Limb (tissue), 2 donors: ENCODE measurements at regions not wholly inside any gene's neighbourhood (a gene's known extent, or its start where the extent isn't known, plus 50 kb on each side); places are given as distances from the start of the nearest gene placed in this dataset.
"Not testable (repeated sequence)": the region's sequence is repeated elsewhere in the genome, so short reads cannot be mapped to it uniquely, and the experiment has no call there.

ENCODE experiments used
- DNase-seq, 2 donors: peaks; one replicate each; pipeline ENCODE4 v3.0.0-alpha.2; 2016; ENCODE audit errors: extremely low spot score in 2 of 2

DNA sequence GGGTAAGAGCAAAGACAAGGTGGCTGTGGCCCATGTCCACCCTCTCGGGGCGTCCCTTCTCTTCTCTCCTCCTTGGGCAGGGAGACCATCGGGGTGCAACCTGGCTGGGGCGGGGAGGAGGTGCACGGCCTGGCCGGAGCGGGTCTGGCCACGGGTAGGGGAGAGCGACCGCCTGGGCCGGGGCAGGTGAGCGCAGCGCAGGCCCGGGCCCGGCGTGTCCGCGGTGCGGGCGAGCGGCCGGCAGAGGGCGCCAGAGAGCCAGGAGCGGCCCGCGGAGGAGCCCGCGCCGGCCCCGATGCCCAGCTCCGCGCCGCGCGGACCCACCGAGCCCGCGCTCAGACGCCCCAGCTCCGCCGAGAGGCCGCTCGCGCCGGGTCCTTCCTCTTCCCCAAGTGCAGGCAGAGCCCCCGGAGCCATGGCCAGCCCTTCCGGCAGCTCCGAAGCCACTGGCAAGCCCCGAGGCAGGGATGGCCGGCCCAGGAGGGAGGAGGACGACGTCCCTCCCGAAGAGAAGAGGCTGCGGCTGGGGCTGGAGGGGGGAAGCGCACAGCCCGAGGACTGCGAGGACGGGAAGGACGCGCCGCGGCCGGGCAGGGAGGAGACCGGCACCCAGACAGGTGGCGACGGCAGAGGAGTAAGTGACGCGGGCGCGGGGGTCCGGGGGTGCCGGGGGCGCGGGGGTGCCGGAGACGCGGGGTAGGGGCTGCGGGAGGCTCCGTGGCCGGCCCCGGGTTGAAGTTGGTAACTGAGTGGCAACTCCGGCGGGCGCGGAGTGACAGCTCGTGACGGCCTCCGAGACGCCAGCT is 142.1 kb upstream of the EEF2KMT start:
- DNase-seq = peak in 1 of 2 donors; percentile 71

DNA sequence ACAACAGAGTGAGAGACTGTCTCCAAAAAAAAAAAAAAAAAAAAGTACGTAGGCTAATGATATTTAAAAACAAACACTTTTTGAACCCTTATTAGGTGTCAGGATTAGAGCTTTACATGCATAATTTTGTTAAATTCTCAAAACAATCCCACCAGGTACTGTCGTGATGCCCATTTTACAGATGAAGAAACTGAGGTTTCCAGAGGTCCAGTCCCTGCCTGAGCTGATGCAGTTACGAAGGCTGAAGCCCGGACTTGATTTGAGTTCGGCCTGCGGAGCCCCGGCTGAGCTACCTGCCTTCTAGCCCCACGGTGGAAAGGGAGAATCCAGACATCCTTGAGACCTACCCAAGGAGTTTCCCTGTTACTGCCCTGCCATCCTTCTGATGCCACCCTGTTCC is 137.5 kb upstream of the EEF2KMT start:
- no peak for DNase-seq

DNA sequence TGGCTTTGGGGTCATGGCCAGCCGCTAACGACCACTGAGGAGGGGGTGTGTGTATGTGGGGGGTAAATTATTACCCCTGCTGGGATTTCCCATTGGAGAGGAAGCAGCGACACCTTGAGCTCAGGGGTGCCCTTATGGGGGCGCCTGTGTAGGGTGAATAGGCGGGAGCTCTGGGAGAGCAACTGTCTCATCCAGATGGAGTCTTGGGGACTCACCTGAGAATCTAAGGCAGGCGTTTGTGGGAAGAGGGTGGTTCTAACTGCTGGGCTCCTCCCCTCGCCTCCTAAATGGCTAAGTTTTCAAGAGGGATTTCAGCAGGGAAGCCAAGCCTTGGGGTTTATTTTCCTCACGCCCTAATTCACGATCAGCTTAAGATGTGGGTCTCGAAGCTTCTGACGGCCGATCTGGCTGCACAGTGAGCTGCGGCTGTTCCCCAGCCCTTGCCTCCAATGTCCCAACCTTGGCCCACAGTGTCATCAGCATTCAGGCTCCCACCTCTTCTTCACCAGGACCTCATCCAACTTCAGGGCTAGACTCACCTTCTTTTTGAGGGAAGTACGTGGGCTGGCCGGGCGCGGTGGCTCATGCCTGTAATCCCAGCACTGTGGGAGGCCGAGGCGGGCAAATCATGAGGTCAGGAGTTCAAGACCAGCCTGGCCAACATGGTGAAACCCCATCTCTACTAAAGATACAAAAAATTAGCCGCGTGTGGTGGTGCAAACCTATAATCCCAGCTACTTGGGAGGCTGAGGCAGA is 136.9 kb upstream of the EEF2KMT start:
- no peak for DNase-seq

DNA sequence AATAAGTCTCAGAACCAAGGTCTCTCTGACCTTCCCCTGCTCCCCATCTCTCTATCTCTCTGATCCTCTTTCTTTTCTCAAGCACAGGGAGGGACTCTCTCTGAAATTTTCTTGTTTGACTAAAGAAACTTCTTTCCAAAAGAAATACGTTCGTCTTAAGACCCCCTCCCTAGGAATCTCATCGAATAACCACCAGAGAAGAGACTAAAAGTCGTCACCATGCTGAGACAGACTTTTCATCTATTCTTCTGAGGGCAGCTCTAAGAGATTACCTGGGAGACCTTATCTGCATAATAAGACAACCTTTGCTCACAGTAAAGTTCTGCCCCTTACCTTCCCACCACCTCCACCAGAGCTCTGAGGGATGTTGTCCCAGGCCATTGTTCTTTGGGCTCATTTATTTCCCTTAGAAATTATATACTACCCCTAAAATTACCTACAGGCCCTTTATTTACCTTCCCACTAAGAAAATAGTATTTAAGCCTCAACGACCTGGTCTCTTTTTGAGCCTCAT is 133.7 kb upstream of the EEF2KMT start:
- DNase-seq = no peak

DNA sequence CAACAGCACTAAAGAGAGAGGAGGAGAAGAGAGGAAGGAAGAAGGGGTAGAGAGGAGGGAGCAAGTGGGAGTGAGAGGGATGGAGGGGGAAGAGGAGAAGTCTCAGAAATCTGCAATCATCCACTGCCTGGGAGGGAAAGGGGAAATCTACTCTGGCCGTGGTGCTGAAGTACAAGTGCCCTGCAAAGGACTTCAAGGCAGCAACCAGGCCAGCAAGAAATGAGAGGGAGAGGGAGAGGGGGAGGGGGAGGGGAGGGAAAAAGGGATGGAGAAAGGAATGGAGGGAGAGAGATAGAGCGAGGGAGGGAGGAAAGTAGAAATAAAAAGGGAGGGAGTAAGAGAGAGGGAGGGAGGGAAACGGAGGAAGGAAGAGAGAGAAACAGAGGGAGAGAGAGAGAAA is 130.8 kb upstream of the EEF2KMT start:
- no peak for DNase-seq

DNA sequence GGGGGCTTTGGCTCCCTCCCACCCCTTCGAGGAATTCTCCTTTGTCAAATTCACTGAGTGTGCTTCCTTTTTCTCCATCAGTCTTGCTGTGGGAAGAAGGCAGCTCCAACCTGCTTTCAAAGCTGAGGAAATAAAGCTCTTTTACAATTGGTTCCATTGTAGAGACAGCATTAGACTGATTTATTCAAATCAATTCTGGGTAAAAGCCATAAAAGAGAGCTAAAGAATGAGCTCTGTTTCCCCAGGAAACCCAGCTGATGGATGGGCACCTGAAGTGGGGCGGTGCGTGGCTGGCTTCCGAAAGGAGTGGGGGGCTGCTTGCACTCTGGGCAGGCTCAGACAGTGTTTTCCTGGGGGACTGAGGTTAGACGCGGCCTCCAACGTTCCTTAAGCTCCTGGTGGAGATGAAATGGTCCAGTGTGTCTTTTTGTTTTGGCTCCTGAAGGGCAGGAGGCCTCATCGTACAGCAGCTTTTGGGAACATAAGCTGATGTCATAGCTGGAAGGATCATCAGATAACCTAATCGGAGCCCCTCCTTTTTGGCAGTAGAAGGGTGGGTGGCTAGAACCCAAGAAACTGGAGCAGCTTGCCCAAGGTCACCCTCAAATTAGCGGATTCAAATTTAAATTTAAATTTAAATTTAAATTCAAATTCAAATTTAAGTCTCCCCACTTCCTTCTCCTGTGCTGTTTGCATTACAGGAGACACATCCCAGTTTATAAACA is 128.5 kb upstream of the EEF2KMT start:
- no peak for DNase-seq

DNA sequence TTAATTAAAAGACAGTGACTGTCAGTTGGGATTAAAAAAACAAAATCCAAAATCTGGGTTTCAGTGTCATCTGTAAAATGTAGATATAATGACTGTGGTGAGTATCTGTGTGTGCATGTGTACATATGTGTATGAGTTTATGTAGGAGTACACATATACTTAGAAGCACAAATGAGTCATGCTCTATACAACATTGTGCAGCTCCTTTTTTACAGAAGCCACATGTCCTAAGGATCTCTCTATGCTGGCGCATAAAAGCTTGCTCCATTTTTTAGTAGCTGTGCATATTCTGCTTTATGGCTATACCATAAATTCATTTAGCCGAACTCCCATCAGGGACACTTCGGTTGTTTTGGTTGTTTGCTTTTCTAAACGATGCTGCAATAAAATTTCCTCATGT is 125.2 kb upstream of the EEF2KMT start:
- no peak for DNase-seq

DNA sequence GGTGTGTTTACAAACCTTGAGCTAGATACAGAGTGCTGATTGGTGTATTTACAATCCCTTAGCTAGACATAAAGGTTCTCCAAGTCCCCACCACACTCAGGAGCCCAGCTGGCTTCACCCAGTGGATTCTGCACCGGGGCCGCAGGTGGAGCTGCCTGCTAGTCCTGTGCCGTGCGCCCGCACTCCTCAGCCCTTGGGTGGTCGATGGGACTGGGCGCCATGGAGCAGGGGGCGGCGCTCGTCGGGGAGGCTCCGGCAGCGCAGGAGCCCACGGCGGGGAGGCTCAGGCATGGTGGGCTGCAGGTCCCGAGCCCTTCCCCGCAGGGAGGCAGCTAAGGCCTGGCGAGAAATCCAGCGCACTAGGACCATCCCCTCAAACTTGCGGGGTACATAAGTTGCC is 124.2 kb upstream of the EEF2KMT start:
- not testable (repeated sequence) for DNase-seq

DNA sequence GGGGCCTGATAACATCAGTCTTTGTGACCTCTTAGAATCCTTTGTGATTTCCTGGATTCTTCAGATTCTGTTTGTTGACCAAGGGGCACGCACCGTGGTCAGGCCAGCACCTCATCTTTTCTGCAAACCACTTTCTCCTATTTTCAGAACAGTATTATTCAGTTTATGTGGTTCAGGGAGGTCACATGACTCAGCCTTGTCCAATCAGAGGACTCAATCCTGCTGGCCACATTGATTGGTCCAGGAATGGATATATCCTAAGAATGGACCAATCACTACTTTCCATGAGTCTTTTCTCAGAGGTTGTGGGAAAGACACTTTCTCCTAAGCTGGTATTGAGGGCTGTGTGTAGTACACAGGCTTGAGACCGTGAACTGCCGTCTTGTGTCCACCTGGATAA is 123.1 kb upstream of the EEF2KMT start:
- DNase-seq = no peak

DNA sequence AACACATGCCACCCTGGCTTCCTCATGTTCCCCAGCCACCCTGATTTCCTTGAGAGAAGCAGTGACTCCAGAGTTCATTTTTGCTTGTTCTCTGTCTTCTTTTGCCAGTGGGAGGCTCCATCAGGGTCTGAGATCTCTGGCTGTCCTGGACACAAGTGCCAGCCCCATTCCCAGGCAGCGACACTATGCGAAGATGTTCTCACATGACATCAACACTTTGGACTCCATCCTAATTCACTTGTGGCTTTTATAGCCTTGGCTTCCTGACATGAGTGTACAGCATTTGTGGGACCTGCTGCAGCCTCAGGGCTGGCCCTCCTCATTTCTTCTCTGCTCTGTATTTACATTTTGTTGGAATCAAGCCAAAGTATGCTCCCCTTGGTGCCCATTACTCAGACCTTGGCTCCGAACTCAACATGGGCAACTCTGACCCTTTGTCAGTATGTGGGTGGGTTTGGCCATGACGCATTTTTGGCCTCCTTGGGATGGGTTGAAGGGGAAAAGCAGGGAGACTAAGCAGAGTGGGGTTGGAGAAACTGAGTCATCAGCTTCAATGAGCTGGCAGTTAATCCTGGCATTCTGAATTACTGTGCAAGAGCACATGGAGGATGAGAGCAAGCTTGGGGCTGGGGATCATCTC is 119.0 kb upstream of the EEF2KMT start:
- no peak for DNase-seq

DNA sequence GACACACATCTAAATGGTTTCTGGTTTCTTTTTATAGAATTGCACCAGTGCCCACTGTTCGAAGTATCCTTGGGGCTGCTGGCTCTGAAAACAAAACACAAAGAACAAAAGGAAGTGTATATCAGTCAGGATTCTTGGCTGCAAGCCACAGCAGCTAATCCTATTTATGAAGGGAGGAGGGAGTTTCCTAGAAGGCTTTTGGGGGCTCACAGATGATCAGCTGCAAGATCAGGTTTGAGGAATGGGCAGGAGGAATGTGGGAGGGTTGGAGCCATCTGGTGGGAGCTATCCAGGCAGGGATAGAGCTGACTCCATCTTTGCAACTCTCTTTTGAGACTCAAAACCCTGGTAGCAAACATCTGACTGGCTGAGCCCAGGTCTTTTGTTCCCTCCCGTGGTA is 118.3 kb upstream of the EEF2KMT start:
- peak; percentile 54 to 61 for DNase-seq

DNA sequence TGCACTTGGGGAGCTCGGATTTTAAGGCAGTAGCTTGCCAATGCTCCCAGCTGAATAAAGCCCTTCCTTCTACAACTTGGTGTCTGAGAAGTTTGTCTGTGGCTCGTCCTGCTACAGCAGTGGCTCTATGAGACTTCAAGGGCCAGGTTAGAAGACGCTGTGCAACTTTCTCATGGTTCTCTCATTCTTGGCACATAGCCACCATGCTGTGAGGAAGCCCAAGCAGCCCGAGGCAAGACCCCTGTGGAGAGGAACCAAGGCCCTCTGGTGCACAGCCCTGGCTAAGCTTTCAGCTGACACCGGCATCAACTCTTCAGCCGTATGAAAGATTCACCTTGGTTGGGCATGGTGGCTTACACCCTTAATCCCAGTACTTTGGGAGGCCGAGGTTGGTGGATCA is 116.9 kb upstream of the EEF2KMT start:
- DNase-seq = no peak

DNA sequence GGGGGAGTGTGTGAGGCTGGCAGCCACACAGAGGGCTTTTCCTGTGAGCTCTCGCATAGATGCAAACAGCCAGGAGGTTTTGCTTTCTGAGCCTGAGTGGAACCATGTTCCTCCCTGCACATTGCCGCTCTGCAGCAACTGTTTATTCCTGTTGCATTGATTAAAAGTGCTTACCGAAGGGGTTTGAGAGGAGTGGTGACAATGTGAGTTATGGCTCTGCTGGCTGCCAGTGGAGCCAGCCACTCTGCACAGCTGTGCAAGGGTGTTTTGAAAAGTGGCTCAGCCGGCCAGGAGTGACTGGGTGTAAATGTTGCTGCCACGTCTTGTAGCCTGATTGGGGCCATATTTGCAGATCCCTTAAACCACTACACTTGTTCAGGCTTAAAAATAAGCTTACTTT is 114.9 kb upstream of the EEF2KMT start:
- DNase-seq = peak in 1 of 2 donors; percentile 34

DNA sequence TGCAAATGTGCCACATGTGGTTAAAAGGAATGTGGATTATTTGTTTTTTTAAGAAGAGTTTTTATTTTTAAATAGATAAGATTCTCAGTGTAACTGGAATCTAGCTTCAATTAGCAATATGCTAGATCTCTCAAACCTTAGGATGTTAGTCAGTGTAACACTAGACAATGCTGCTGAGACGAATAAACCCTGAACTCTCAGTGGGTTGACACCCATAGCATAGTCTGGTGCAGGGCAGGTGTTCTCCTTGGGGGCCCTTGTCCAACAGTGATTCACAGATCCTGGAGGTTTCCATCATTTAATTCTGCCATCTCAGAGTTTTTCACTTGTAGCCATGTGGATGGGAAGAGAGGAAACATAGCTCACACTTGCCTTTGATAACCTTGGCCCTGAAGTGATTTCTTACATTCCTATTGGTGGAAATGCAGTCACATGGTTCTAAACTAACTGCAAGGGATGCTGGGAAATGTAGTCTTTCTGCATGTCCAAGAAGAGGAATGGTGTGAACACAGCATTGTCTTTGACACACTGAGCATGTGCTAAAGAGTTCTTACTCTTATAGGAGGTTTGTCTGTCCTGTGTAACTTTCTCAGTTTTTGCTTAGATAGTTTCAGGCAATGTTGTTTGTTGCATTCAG is 110.4 kb upstream of the EEF2KMT start:
- not testable (repeated sequence) for DNase-seq

DNA sequence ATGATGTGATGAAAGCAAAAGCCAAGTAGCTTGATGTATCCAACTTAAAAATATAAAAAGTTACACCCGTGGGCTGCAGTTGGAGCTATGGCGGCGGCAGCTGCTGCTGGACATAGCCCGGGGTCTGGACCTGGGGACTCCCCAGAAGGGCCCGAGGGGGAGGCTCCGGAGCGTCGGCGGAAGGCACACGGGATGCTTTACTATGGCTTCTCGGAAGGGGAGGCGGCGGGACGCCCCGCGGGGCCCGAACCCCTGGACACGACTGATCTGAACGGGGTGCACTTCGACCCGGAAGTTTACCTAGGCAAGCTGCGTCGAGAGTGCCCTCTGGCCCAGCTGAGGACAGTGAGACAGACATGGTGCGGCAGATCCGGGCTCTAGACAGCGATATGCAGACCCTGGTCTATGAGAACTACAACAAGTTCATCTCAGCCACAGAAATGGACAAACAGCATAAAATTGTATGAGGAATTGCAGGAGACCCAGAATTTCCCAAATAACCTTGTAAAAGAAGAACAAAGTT is 109.5 kb upstream of the EEF2KMT start:
- no peak for DNase-seq

DNA sequence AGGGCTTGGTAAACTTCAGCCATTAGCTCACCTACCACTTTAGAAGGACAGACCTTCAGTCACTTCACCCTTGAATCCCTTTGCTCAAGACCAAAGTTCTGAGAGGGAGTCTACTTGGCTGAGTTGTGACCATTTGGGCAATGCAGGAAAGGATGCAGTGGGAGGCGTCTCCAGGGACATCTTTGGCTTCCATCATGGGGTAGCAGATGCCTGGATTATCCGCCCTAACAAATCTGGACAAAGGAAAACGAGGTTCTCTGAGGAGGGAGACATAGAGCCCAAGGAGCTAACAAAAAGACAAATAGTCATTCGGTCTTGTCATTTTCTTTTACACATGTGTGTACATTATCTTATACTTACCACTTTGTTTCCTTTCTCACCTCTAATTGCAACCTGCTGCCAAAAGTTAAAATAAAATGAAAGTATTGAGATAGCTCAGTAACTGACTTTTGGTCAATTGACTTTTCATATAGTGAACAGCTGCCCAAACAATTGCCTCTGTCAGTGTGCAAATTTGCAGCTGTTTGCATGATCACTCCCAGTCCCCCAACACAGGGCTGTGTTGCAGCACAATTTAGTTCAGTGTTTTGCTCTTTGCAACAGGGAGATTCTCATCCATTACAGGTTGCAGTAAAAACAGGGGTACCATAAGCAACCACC is 108.9 kb upstream of the EEF2KMT start:
- DNase-seq = peak in 1 of 2 donors; percentile 55

DNA sequence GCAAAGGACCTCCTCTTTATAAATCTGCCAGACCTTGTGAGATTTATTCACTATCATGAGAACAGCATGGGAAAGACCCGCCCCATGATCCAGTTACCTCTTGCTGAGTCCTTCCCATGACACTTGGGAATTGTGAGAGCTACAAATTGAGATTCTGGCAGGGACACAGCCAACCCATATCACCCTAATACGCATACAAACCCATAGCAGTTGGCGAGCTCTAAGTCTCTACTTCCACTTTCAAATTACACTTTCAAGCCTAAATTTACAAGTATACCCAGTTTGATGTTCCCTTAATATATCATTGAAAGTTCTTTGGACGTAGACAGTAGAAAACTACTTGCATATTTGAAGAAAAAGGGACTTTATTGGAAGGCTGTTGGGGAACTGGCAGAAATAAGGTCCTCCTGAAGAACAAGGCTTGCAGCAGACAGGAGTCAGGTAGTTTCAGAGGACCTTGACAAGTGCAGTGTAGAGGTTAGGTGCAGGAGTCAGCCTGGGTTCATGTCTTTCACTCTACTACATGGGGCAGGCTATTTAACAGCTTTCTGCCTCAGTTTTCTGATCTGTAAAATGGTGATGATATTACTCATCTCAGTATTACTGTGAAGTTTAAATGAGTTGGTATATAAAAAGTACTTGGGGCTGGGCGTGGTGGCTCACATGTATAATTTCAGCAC is 107.9 kb upstream of the EEF2KMT start:
- DNase-seq = no peak

DNA sequence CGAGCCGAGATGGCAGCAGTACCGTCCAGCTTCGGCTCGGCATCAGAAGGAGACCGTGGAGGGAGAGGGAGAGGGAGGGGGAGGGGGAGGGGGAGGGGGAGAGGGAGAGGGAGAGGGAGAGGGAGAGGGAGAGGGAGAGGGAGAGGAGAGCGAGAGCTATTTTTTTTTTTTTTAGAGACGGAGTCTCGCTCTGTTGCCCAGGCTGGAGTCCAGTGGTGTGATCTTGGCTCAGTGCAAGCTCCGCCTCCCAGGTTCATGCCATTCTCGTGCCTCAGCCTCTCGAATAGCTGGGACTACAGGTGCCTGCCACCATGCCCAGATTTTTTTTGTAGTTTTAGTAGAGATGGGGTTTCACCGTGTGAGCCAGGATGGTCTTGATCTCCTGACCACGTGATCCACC is 106.1 kb upstream of the EEF2KMT start:
- not testable (repeated sequence) for DNase-seq

DNA sequence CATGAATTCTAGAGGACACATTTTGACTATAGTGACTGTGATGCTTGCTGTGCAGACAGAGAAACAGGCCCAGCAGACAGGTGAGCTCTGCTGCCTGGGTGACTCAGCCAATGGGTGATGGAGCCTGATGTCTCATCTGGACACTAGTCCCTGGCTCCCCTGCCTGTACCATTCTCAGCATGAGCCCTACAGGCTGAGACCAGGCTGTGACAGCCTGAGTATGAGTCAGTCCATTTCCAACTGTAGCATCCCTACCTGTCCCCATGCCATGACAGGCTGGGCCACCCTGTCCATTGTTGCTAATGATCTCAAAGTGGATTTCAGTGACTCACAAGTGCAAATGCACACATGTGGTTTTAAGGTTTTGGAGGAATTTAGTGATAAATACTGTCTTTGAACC is 102.5 kb upstream of the EEF2KMT start:
- no peak for DNase-seq

DNA sequence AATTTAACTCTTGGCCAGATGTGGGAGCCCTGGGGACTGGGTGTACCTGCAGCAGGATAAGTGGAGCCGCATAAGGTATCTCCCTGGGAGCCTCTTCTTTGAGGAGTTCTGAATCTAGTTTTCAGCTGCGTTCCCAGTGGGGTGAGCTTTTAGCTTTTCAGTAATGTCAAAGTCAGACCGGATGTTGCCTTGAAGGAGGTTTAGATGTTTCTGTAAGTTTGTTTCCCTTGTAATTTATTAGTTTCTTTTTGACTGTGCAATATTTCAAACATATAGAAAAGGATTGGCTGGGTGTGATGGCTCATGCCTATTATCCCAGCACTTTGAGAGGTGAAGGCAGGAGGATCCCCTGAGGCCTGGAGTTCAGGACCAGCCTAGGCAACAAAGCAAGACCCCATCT is 98.6 kb upstream of the EEF2KMT start:
- no peak for DNase-seq
